IMR-90 (cell line): ENCODE measurements at regions not wholly inside any gene's neighbourhood (a gene's known extent, or its start where the extent isn't known, plus 50 kb on each side); places are given as distances from the start of the nearest gene placed in this dataset.

Experiments
- BHLHE40 ChIP-seq: fragments of 150-350 bp; IDR thresholded peaks from 2 replicates; pipeline ENCODE4 v1.6.1; 2016; ENCODE audit warnings: mild to moderate bottlenecking, low read depth, low read length
- CEBPB ChIP-seq: IDR thresholded peaks from 2 replicates; pipeline ENCODE4 v1.6.1; 2012; ENCODE audit warnings: low read depth, low read length, improper control_type of control experiment
- FOS ChIP-seq: fragments of 150-350 bp; IDR thresholded peaks from 2 replicates; pipeline ENCODE4 v1.6.1; 2016; ENCODE audit warnings: low read depth, low read length
- MAFK ChIP-seq: IDR thresholded peaks from 2 replicates; pipeline ENCODE4 v1.6.1; 2012; ENCODE audit warnings: low read depth, low read length, improper control_type of control experiment
- MXI1 ChIP-seq: IDR thresholded peaks from 2 replicates; pipeline ENCODE4 v1.6.1; 2012; ENCODE audit warnings: low read depth, mild to moderate bottlenecking, low read length, moderate library complexity, borderline replicate concordance
- POLR2A ChIP-seq: IDR thresholded peaks from 2 replicates; pipeline ENCODE4 v1.6.1; 2012; ENCODE audit warnings: mild to moderate bottlenecking, low read depth, low read length
- RCOR1 ChIP-seq: IDR thresholded peaks from 2 replicates; pipeline ENCODE4 v1.6.1; 2012; ENCODE audit warnings: mild to moderate bottlenecking, low read length, improper control_type of control experiment; ENCODE audit not compliant: insufficient replicate concordance
- RFX5 ChIP-seq: IDR thresholded peaks from 2 replicates; pipeline ENCODE4 v1.8.0; 2012; ENCODE audit warnings: low read depth, mild to moderate bottlenecking, low read length, moderate library complexity
- TF ChIP-seq, protein P1 (sequence below): conservative IDR thresholded peaks from 2 replicates; pipeline ENCODE4 v1.5.1; 2012; ENCODE audit warnings: mild to moderate bottlenecking, low read depth, low read length, improper control_type of control experiment
- TF ChIP-seq, protein P2 (sequence below): fragments of 150-350 bp; IDR thresholded peaks from 2 replicates; pipeline ENCODE4 v1.6.1; 2017; ENCODE audit warnings: mild to moderate bottlenecking, antibody characterized with exemption, low read length, low read depth

GRCh38 chr7:41445432-41445831, 257.5 kb downstream of the INHBA start:
- TF ChIP-seq RCOR1 (no peak), POLR2A (no peak), MAFK (no peak), CEBPB (no peak), RFX5 (no peak), MXI1 (no peak), BHLHE40 (no peak), FOS (no peak)
- TF ChIP-seq, protein P1, sequence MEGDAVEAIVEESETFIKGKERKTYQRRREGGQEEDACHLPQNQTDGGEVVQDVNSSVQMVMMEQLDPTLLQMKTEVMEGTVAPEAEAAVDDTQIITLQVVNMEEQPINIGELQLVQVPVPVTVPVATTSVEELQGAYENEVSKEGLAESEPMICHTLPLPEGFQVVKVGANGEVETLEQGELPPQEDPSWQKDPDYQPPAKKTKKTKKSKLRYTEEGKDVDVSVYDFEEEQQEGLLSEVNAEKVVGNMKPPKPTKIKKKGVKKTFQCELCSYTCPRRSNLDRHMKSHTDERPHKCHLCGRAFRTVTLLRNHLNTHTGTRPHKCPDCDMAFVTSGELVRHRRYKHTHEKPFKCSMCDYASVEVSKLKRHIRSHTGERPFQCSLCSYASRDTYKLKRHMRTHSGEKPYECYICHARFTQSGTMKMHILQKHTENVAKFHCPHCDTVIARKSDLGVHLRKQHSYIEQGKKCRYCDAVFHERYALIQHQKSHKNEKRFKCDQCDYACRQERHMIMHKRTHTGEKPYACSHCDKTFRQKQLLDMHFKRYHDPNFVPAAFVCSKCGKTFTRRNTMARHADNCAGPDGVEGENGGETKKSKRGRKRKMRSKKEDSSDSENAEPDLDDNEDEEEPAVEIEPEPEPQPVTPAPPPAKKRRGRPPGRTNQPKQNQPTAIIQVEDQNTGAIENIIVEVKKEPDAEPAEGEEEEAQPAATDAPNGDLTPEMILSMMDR, result no peak
- TF ChIP-seq, protein P2, sequence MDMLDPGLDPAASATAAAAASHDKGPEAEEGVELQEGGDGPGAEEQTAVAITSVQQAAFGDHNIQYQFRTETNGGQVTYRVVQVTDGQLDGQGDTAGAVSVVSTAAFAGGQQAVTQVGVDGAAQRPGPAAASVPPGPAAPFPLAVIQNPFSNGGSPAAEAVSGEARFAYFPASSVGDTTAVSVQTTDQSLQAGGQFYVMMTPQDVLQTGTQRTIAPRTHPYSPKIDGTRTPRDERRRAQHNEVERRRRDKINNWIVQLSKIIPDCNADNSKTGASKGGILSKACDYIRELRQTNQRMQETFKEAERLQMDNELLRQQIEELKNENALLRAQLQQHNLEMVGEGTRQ, result no peak
